ES-I3 (cell line): ENCODE measurements at regions not wholly inside any gene's neighbourhood (a gene's known extent, or its start where the extent isn't known, plus 50 kb on each side); places are given as distances from the start of the nearest gene placed in this dataset.

ENCODE experiments used
- H3K36me3 ChIP-seq: 2 replicates; pipeline ENCODE4 v1.6.1; 2013; ENCODE audit warnings: mild to moderate bottlenecking, low read length, control low read depth, moderate library complexity; ENCODE audit not compliant: insufficient read depth
- H3K4me1 ChIP-seq: 2 replicates; pipeline ENCODE4 v1.6.1; 2013; ENCODE audit warnings: mild to moderate bottlenecking, control low read depth, low read length; ENCODE audit not compliant: insufficient read depth
- H3K9ac ChIP-seq: 2 replicates; pipeline ENCODE4 v1.6.1; 2013; ENCODE audit warnings: low read depth, mild to moderate bottlenecking, low read length, moderate library complexity
- H3K9me3 ChIP-seq: 2 replicates; pipeline ENCODE4 v1.6.1; 2013; ENCODE audit warnings: mild to moderate bottlenecking, low read length, moderate library complexity; ENCODE audit not compliant: control insufficient read depth, insufficient read depth

DNA sequence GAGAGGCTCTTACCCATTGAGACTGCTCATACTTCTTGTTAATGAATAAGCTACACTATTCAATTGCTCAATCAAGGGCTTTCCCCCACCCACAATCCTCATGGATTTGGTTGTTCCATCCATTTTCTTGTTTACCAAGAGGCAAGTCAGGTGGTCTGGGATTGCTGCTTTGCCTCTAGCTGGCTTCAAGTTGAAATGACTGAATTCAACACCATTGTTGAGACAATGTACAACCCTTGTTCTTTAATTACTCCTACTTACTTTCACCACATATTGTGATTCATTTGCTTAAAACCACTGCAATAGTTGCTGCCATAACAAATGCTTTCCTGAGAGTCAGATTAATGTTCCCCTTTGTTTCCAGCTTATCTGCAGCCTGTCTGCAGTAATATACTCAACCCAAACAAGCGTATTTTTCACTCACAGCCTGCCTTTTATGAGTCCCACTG is 532.2 kb downstream of the RIT2 start:
- Histone ChIP-seq H3K36me3 (no peaks in the 10 kb centered on the region), H3K9ac (no peak overlapping the region), H3K4me1 (peaks cover 18% of the 10 kb centered on the region), H3K9me3 (no peaks in the 10 kb centered on the region)

DNA sequence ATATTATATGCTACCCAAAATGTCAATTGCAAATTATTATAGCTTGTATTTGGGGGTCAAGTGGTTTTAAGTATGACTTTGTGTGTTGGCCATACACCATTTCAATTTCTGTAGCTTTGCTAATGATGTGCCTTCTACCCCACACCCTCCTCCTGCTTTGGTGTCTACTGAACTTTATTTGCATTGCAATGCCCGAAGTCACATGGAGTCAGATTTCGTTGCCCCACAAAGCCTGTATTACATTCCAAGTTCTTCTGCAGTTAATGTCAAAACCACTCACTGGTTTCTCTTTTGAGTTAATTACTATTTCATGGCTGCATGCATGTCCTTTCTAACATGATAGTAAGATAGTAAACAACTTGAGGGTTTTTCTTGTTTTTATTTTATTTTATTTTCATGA is 528.9 kb downstream of the RIT2 start:
- Histone ChIP-seq H3K9me3 (no peaks in the 10 kb centered on the region), H3K4me1 (peaks cover 18% of the 10 kb centered on the region), H3K36me3 (no peaks in the 10 kb centered on the region), H3K9ac (no peak overlapping the region)

- peaks cover 13% of the 10 kb centered on the region for H3K4me1 ChIP-seq
- H3K36me3 ChIP-seq: no peaks in the 10 kb centered on the region
- H3K9ac ChIP-seq: no peak overlapping the region
- no peaks in the 10 kb centered on the region for H3K9me3 ChIP-seq
These were observed 526.7 kb downstream of the RIT2 start for GRCh38 chr18:42588786-42589185.

- Histone ChIP-seq H3K4me1 (no peaks in the 10 kb centered on the region), H3K36me3 (no peaks in the 10 kb centered on the region), H3K9me3 (no peaks in the 10 kb centered on the region), H3K9ac (no peak overlapping the region)
These were observed 510.7 kb downstream of the RIT2 start for GRCh38 chr18:42604820-42605219.

- no peak overlapping the region for H3K9ac ChIP-seq
- no peaks in the 10 kb centered on the region for H3K4me1 ChIP-seq
- no peaks in the 10 kb centered on the region for H3K9me3 ChIP-seq
- no peaks in the 10 kb centered on the region for H3K36me3 ChIP-seq
These were observed 508.5 kb downstream of the RIT2 start for GRCh38 chr18:42606886-42607495.

DNA sequence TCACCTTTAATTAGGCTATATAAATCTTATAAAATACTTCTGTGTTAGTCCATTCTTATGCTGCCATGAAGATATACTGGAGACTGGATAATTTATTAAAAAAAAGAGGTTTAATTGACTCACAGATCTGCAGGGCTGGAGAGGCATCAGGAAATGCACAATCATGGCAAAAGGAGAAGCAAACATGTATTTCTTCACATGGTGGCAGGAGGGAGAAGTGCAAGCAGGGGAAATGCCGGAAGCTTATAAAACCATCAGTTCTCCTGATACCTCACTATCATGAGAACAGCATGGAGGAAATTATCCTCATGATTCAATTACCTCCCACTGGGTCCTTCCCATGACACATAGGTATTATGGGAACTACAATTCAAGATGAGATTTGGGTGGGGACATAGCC is 504.4 kb downstream of the RIT2 start:
- Histone ChIP-seq H3K36me3 (no peaks in the 10 kb centered on the region), H3K9me3 (no peaks in the 10 kb centered on the region), H3K4me1 (no peaks in the 10 kb centered on the region), H3K9ac (no peak overlapping the region)

DNA sequence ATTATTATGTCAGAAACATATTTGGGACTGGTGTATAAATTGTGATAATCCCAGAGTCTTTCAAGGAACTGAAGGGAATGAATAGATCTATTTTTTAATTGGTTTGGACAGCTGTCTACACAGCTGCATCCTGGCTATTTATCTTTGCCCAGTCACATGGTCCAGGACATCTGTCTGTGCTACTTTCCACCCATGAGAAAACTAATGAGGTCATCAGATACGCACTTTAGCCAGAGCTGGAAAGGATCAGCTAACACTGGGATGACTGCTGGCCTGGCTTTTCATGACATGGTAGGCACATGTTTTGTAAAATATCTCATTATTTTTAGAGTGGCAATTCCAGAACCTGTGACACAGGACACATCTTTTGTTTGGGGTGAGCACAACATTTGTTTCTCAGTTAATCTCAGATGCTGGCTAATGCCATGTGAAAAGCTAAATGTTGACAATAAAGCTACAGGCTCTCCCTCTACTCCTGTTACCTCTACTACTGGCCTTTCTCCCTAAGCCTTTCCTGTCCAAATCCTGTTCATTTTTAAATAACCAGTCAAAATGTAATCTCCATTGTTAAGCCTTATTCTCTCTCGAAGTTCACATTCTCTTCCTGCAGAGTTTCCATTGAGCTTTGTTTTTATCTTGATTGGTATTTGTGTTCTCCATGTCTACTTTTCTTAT is 500.7 kb downstream of the RIT2 start:
- Histone ChIP-seq H3K9me3 (no peaks in the 10 kb centered on the region), H3K9ac (no peak overlapping the region), H3K36me3 (no peaks in the 10 kb centered on the region), H3K4me1 (no peaks in the 10 kb centered on the region)

GRCh38 chr18:42617221-42617620 is 498.3 kb downstream of the RIT2 start:
- Histone ChIP-seq H3K9me3 (no peaks in the 10 kb centered on the region), H3K36me3 (no peaks in the 10 kb centered on the region), H3K4me1 (no peaks in the 10 kb centered on the region), H3K9ac (no peak overlapping the region)

DNA sequence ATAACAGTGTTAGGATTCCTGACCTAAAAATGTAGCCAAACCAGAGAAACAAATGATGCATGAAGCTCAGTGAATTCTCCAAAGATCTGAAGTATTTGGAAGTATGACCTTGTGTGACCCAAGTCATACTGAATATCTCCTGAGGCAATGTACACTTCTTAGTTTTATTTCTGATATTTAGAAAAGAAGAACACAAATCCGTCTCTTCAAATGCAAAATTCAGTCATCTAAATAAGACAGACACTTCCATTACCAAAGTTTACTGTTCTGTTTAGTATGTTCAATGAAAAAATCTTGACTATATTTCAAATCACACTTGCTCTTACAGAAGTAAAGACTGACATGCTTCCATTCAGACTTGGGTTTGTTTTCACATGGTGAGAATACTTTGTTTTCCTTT is 495.7 kb downstream of the RIT2 start:
- no peaks in the 10 kb centered on the region for H3K4me1 ChIP-seq

GRCh38 chr18:42620657-42621056 is 494.8 kb downstream of the RIT2 start:
- Histone ChIP-seq H3K36me3 (no peaks in the 10 kb centered on the region), H3K4me1 (no peaks in the 10 kb centered on the region), H3K9ac (no peak overlapping the region), H3K9me3 (no peaks in the 10 kb centered on the region)

More for the DNA sequence above, 495.7 kb downstream of the RIT2 start:
- Histone ChIP-seq H3K9ac (no peak overlapping the region), H3K36me3 (no peaks in the 10 kb centered on the region), H3K9me3 (no peaks in the 10 kb centered on the region)

DNA sequence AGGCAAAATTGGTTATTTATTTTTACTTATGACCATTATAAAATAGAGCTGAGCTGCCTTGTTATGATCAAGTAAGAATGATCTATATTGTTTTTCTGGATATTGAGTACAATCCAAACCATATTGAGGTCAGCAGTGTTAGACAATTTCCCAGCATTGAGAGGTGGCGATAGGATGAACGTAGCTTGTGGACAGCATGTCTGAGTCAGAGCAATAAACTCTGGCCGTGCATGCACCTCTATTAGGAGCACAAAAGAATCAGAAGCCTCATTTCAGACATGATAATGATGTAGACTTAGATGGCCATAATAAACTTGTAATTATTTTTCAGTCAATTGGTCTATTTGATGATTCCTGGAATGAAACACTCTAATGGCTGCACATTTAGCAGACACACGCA is 491.6 kb downstream of the RIT2 start:
- H3K36me3 ChIP-seq: no peaks in the 10 kb centered on the region
- H3K4me1 ChIP-seq: no peaks in the 10 kb centered on the region
- H3K9me3 ChIP-seq: no peaks in the 10 kb centered on the region
- H3K9ac ChIP-seq: no peak overlapping the region

- Histone ChIP-seq H3K36me3 (no peaks in the 10 kb centered on the region), H3K4me1 (no peaks in the 10 kb centered on the region; the same call in 1 of the 2 replicates), H3K9ac (no peak overlapping the region), H3K9me3 (no peaks in the 10 kb centered on the region)
These were observed 482.7 kb downstream of the RIT2 start for GRCh38 chr18:42632801-42633200.

DNA sequence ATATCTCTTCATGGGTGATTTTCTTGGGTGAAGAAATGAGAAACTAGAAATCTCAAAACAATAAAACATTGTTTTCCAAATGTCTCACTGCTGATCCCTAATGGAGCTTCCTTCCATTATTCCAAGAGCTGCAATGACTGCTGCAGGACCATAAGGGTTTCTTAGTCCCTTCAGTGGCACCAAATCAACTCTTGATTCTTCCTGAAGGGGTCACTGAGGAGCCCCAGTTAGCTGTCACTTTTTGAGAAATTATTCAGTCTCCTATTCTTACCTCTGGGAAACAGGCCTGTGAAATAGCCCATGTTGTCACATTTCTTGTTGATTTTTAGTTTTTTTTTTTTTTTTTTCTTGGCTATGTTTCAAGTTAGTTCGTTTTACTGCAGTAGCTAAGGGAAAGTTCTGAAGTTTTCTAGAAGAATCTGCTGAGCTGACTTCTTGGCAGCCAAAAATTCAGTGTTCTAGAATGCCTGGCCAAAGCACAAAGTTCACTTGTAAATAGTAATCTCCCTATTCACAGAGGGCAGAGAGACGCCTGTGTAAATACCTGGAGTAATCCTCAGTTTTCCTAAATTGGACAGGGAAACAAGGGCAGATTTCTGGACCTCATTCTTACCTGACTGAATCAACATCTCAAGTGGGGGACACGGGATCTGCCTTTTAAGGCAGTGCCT is 480.0 kb downstream of the RIT2 start:
- Histone ChIP-seq H3K36me3 (no peaks in the 10 kb centered on the region), H3K9ac (no peak overlapping the region), H3K4me1 (no peaks in the 10 kb centered on the region; the same call in none of the 2 replicates), H3K9me3 (no peaks in the 10 kb centered on the region)

DNA sequence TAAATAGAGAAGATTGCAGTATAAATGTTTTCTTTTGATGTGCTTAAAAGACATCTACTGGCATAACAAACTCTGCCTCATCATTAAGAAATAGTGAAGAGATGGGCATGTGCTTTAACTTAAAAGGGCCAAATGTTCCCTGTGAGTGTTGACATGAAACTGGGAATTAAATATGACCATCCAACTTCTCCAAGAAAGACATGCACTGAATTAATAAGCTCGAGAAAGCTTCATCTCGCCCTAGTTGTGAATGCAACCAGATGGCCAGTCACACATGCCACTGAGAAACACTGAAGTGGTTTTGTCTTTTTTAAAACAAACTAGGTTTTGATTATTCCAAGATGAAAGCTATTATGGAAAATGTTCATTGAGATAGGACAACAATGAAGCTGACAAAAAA is 479.2 kb downstream of the RIT2 start:
- H3K9me3 ChIP-seq: no peaks in the 10 kb centered on the region
- H3K36me3 ChIP-seq: no peaks in the 10 kb centered on the region
- H3K4me1 ChIP-seq: no peaks in the 10 kb centered on the region; the same call in none of the 2 replicates
- H3K9ac ChIP-seq: no peak overlapping the region

GRCh38 chr18:42640160-42640559 is 475.3 kb downstream of the RIT2 start:
- Histone ChIP-seq H3K9me3 (no peaks in the 10 kb centered on the region), H3K4me1 (no peaks in the 10 kb centered on the region; the same call in none of the 2 replicates), H3K36me3 (no peaks in the 10 kb centered on the region), H3K9ac (no peak overlapping the region)
